DMS79 treated with DMSO at 0.1 percent for 48 hours (cell line): ENCODE measurements at regions not wholly inside any gene's neighbourhood (a gene's known extent, or its start where the extent isn't known, plus 50 kb on each side); places are given as distances from the start of the nearest gene placed in this dataset.
"Not testable (repeated sequence)": the region's sequence is repeated elsewhere in the genome, so short reads cannot be mapped to it uniquely, and the experiment has no call there.

Experiments
- DNase-seq: peaks from one replicate; lab custom pipeline; 2025; lab: John Stamatoyannopoulos, UW

- no peak for DNase-seq
Observed at GRCh38 chr5:161036296-161036695, 184.3 kb upstream of the ATP10B start.

DNA sequence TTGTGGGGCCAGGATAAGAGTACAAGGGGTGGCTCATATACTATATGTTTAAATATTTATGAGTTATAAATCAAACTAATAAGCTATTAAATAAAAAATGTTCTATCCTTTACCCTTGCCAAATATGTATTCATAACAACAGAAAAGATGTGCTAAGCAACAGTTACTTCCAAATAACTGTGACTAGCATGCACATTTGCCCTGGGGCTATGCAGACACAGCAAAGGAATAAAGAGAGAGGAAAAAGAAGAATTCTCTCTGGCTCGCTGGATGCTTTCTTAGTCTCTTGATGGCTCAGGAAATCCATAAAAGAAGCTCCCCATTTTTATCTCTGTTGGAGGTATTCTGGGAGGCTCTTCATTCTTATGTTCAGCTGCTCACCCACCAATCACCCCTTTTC is 182.4 kb upstream of the ATP10B start:
- no peak for DNase-seq

DNA sequence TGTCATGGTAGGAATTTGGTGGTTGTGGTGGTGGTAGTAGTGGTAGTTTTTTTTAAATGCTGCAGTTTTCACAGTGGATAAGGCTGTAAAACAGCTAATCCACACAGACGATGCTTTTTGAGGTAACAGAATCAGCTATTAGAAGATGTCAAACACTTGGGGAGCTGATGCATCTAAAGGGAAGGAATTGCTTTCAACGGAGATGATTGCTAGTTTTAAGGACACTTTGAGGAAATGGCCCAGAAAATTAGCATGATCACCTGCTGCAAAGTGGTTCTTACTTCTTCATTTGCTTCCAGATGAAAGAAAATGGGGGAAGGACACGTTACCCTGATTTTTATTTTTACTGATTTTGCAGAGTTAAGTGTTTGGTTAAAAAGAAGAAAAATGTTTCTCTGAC is 178.2 kb upstream of the ATP10B start:
- peak; percentile 33 for DNase-seq

DNA sequence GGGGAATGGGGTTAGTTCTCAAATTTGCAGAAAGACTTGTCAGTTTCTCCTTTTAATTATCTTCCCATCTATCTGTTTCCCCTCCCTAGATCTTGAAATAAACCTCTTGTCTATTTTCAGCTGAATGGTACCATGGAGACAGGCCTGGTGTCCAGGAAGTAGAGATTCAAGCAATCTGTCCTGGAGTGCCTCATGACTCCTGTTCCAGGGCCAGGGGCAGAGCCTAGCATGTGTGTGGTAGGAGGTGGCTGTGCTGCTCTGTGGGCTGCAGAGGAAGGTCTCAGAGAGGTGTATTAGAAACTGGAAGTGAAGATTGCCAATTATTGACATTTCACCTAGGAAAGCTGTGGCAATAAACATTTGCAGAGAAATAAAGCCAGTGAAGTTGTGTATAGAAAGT is 175.8 kb upstream of the ATP10B start:
- no peak for DNase-seq

DNA sequence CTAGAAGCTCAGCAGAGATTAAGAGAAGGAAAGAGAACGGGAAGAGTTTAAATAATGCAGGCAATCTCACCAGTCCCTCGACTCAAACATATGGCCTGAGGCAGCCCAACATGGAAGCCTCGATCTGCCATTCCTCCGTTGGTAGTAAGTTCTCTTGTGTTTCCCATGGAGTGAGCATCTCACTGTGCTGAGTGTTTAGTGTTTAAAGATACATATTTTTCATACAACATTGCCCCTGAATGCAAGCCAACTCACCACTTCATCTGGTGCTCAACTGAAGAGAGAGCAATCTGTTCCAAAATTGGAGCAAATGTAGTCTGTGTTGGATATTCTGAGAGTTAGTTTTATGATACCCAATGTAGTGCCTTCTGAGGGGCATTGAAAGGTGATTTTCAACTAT is 171.5 kb upstream of the ATP10B start:
- DNase-seq: peak; percentile 59

- no peak for DNase-seq
Observed at GRCh38 chr5:161022151-161022550, 170.1 kb upstream of the ATP10B start.

DNA sequence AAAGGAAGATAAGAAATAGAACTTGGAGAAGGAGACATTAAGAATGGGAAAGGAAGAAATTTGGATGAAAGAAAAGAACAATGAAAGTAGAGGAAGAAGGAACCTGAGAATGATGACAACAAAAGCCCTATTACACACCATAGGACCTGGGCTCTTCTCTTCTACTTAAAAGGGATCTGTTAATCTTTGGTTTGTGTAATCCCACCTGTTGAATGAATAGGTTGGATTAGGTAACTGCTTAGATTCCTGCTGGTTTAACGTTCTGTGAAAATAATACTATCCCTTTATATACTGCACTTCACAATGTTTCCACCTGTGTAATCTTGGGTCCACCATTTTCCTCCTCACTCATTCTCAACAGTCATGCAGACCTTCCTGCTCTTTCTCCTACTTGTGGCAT is 157.8 kb upstream of the ATP10B start:
- DNase-seq: no peak

- no peak for DNase-seq
Observed at GRCh38 chr5:161009194-161009593, 157.2 kb upstream of the ATP10B start.

- DNase-seq: no peak
Observed at GRCh38 chr5:161007879-161008278, 155.9 kb upstream of the ATP10B start.

DNA sequence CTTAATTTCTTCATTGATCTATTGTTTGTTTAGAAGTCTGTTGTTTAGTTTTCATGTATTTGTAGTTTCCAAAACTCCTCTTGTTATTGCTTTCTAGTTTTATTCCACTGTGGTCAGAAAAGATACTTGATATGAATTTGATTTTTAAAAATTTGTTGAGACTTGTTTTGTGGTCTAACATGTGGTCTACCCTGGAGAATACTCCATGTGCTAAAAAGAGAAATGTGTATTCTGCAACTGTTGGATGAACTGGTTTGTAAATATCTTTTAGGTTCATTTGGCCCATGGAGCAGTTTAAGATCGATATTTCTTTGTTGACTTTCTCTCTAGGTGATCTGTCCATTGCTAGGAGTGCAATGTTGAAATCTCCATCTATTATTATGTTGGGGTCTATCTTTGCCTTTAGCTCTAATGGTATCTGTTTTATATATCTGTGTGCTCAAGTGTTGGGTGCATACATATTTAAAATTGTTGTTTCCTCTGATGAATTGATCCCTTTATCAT is 150.6 kb upstream of the ATP10B start:
- no peak for DNase-seq

DNA sequence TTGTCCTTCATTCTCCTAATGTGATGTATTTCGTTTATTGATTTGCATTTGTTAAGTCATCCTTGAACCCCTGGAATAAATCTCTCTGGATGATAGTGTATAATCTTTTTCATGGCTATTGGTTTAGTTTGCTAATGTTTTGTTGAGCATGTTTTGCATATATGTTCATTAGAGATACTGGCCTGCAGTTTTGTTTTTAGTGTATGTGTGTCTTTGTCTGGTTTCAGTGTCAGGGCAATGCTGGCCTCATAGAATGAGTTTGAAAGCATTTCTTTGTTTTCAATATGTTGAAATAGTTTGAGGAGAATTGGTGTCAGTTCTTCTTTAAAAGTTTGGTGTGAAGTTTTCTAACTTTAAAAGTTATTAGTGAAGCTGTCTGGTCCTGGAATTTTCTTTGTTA is 149.6 kb upstream of the ATP10B start:
- DNase-seq: no peak

DNA sequence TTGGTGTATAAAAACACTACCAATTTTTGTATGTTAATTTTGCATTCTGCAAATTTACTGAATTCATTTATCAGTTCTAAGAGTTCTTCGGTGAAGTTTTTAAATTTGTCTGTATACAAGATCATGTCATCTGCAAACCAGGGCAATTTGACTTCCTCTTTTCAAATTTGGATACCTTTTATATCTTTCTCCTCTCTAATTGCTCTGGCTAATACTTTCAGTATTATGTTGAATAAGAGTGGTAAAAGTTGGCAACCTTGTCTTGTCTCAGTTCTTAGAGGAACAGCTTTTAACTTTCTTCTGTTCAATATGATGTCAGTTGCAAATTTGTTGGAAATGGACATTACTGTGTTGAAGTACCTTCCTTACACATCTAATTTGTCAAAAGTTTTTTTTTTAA is 149.1 kb upstream of the ATP10B start:
- not testable (repeated sequence) for DNase-seq

DNA sequence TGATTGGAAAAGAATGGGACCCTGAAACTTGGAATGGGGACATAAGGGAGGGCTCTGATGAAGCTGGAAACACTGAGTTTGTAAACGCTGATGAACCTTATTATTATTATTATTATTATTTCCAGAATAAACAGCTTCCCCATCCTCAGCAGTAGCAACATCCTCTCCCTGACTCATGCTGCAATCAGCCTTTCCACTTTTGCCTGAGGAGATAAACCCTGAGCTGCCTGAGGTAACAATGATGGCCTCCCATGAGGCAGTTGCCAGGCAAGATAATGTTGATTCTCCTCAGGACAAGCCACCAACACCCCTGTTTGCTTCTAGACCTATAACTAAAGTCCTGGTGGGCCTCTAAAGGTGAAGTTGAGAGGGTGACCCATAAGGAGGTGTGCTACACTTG is 139.2 kb upstream of the ATP10B start:
- no peak for DNase-seq

GRCh38 chr5:160979385-160979784 is 127.4 kb upstream of the ATP10B start:
- DNase-seq: no peak

DNA sequence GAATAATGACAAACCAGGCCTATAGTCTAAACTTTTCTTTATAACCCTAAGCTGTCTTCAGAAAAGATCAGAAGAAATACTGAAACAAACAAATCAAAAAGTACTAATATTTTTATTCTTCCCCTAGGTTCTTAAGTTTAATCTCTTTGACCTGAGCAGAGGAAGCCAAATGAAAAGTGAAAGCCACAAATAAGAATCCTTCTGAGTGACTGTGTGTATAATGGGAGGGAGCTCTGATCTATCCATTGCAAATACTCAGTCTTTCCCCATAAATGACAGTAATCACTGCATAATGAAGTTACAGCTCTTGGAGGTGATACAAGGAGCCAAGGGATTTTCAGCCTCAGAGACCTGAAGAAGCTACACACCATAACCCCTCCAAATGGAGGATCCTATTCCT is 126.9 kb upstream of the ATP10B start:
- no peak for DNase-seq

DNA sequence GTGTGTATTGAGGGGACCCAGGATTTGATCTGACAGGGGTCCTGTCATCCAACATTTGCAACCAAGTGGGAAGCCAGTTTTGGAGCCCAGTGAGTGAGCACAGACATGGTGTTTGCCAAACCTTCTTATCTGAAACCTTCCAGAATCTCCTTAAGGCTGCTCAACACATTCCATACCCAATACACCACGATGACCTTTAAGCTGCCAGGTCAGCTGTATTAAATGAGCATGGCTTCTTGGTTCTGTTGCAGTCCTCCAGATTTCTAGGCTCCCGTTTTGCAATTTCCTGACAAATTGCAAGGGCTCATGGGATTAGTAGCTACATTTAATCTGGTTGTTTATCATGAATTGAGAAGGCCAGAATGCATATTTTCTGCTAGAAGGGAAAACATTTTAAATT is 124.2 kb upstream of the ATP10B start:
- no peak for DNase-seq

- DNase-seq: no peak
Observed at GRCh38 chr5:160970605-160971191, 118.7 kb upstream of the ATP10B start.

GRCh38 chr5:160969645-160970044 is 117.6 kb upstream of the ATP10B start:
- no peak for DNase-seq

DNA sequence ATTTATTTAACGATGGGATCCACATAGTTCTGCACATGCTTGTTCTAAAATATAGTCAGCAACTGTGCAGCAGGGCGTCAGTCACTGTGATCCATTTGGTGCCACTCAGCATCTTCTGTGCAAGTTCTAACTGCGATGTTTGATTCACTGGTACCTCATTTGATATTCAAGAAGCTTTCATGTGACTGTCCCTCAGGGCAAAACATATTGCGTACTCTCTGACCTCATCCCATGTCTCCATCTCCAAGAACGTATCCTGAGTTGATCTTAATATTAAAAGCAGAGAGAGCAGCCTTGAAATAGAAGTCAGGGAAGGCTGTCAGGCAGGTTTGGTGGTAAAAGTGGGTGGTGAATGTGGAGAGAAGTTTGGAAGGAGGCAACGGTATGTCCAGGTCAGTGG is 116.5 kb upstream of the ATP10B start:
- DNase-seq: no peak

DNA sequence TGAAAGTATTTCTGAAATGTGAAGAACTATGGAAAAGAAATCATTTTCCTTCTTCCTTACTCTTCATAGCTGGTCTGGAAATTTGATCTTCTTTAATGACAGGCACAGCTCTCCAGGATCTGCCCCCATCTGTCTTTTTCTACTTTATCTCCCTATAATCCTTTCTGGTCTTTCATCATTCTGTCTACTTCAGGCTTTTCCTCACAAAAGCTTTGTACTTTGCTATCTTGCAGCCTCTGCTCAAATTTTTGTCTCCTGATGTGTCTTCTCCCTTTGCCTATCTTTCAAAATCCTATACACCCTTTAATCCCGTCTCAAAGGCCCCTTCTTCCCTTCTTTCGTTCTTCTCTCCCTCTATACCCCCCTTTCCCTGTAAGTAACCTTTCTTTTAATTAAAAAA is 114.9 kb upstream of the ATP10B start:
- DNase-seq: no peak

DNA sequence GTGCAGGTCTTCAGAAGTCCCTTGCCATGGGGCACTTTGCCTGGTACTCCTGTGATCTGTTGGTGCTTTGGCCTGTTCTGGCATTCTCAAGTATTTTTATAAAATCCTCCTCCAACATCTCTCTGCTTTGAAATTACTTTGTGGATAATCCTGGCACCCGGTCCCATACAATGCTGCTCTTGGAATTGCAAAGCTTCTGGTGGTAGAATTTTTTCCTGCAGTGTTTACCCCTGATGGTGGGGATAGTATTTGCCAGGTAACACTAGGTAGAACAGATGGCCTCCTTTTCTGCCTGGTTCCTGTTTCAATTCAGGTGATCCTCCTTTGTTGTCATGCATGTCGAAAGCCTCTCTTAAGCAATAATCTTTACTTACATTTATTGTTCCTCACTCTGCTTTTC is 109.8 kb upstream of the ATP10B start:
- DNase-seq: no peak

GRCh38 chr5:160961038-160961437 is 109.0 kb upstream of the ATP10B start:
- no peak for DNase-seq

DNA sequence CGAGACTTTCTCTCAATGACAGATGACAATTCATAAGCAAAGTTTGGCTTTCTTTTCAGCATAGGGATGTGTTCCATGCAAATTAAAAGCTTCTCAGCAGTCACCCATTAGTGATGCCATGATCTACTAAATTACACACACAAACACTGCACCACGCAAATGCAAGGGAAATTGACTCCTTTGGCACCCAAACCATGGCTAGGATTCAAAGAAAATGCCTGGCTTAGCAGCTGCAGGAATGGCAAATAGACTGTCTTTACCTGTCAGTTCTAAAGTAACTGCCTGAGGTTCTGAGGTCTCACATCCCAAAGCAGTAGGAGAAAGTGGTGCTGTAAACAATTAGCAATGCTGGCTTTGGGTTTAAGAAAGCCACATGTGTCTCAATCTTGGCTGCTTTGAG is 108.6 kb upstream of the ATP10B start:
- no peak for DNase-seq

DNA sequence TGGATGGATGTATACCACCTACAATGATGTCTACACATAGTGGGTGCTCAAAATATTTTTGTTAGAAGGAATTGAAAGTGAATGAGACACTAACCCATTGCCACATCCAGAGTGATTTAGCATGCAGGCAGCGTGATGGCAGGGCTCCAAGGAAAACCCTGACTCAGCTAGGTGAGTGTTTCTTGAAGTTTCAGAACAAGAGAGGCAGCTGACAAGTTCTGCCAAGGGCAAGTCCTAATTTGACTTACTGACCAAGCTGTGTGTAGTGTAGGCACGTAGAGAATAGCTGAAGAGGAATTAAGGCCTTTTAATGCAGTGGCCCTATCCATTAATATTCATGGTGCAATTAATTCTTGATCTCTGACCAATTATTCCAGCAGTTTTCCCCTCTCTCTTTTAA is 107.8 kb upstream of the ATP10B start:
- peak; percentile 29 for DNase-seq
